ENCODE measurements at regions not wholly inside any gene's neighbourhood (a gene's known extent, or its start where the extent isn't known, plus 50 kb on each side); places are given as distances from the start of the nearest gene placed in this dataset.

GRCh38 chr19:28601723-28602440 is 611.1 kb downstream of the UQCRFS1 start:
- Histone ChIP-seq H3K4me3 (no peak overlapping the region), H3K27me3 (ENCODE audit: insufficient read depth in 3 of 3, low read length in 2 of 3) (no peaks in the 10 kb centered on the region), H3K4me1 (no peaks in the 10 kb centered on the region), H3K36me3 (ENCODE audit: insufficient read depth in 1 of 2, low read depth in 1 of 2) (no peaks in the 10 kb centered on the region), H3K9me3 (no peaks in the 10 kb centered on the region), H3K27ac (no peak overlapping the region)
- ATAC-seq (no peak), DNase-seq (no peak)
- no peak for TF ChIP-seq CTCF (IDR thresholded peaks at IDR 0.05)
- 79 to 82% (median 81%) methylated on average over 10 of the region's 10 CpGs for WGBS, 3 donors
- intact Hi-C loops (cut with DNase I), result no loop called here

GRCh38 chr19:28598861-28599260 is 614.1 kb downstream of the UQCRFS1 start:
- Histone ChIP-seq H3K4me3 (no peak overlapping the region), H3K27me3 (ENCODE audit: insufficient read depth in 3 of 3, low read length in 2 of 3) (no peaks in the 10 kb centered on the region), H3K27ac (no peak overlapping the region), H3K36me3 (ENCODE audit: insufficient read depth in 1 of 2, low read depth in 1 of 2) (no peaks in the 10 kb centered on the region), H3K4me1 (no peaks in the 10 kb centered on the region), H3K9me3 (no peaks in the 10 kb centered on the region)
- DNase-seq, result no peak
- ATAC-seq, result no peak
- TF ChIP-seq CTCF (IDR thresholded peaks at IDR 0.05), result no peak
- intact Hi-C loops (cut with DNase I), result no loop called here
- 66 to 75% (median 75%) methylated on average over 3 of the region's 3 CpGs for WGBS, 3 donors

GRCh38 chr19:28596561-28597071 is 616.3 kb downstream of the UQCRFS1 start:
- H3K27me3 ChIP-seq (ENCODE audit: insufficient read depth in 3 of 3, low read length in 2 of 3), result no peaks in the 10 kb centered on the region
- DNase-seq (no peak), ATAC-seq (no peak)
- H3K27ac ChIP-seq, result no peak overlapping the region
- H3K36me3 ChIP-seq (ENCODE audit: insufficient read depth in 1 of 2, low read depth in 1 of 2), result no peaks in the 10 kb centered on the region
- no peaks in the 10 kb centered on the region for H3K4me1 ChIP-seq
- no peak for TF ChIP-seq CTCF (IDR thresholded peaks at IDR 0.05)
- WGBS, 3 donors, result 59 to 63% (median 61%) methylated on average over 12 of the region's 12 CpGs
- intact Hi-C loops (cut with DNase I), result no loop called here
- no peak overlapping the region for H3K4me3 ChIP-seq
- no peaks in the 10 kb centered on the region for H3K9me3 ChIP-seq

GRCh38 chr19:28595722-28596480 is 617.0 kb downstream of the UQCRFS1 start:
- Histone ChIP-seq H3K27me3 (ENCODE audit: insufficient read depth in 3 of 3, low read length in 2 of 3) (no peaks in the 10 kb centered on the region), H3K27ac (no peak overlapping the region), H3K4me3 (no peak overlapping the region), H3K9me3 (no peaks in the 10 kb centered on the region), H3K36me3 (ENCODE audit: insufficient read depth in 1 of 2, low read depth in 1 of 2) (no peaks in the 10 kb centered on the region), H3K4me1 (no peaks in the 10 kb centered on the region)
- ATAC-seq, result no peak
- intact Hi-C loops (cut with DNase I), result no loop called here
- no peak for TF ChIP-seq CTCF (IDR thresholded peaks at IDR 0.05)
- WGBS, 3 donors, result 54 to 68% (median 63%) methylated on average over 4 of the region's 4 CpGs
- DNase-seq, result no peak

Data from psoas muscle (tissue), 7 donors.